ENCODE measurements at regions not wholly inside any gene's neighbourhood (a gene's known extent, or its start where the extent isn't known, plus 50 kb on each side); places are given as distances from the start of the nearest gene placed in this dataset.
A peak's percentile ranks its signal among the peaks of the same experiment; 100 is the strongest.

DNA sequence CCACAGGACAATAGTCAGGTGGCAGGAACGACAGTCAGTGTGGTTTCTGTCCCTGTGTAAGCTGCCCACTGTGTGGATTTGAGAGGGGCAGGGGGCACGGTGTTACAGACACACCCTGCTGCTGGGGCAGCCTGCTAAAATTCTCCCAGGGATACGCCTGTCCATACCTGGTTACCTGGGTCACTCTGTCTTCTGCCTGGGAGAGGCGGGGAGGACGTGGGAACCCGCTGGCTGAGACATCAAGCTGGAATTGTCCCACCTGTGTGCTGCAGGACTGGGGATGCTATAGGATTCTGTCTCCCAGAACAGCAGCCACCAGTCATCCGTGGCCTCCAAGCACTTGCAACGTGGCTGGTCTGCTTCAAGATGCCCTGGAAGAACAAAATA lies 63.8 kb upstream of the LINC01488 start:
- H3K36me3 ChIP-seq, result no peaks in the 10 kb centered on the region
- no peaks in the 10 kb centered on the region for H3K27me3 ChIP-seq
- H3K9me3 ChIP-seq, result no peaks in the 10 kb centered on the region
- peaks cover 0 to 16% (median 7%) of the 10 kb centered on the region in 4 donors for H3K4me1 ChIP-seq
- TF ChIP-seq EP300 (IDR thresholded peaks at IDR 0.05), result no peak
- TF ChIP-seq POLR2A (IDR thresholded peaks at IDR 0.05), result no peak
- no peak for TF ChIP-seq CTCF (IDR thresholded peaks at IDR 0.05)
- no peak for TF ChIP-seq POLR2AphosphoS5 (IDR thresholded peaks at IDR 0.05)
- intact Hi-C loops (cut with DNase I), result no loop called here
- no peak for DNase-seq
- no peak overlapping the region for H3K4me3 ChIP-seq
- H3K27ac ChIP-seq, result no peak overlapping the region
- 79 to 86% methylated on average over 8 of the region's 8 CpGs for WGBS, 2 donors

GRCh38 chr11:69418576-69419296 lies 62.7 kb upstream of the LINC01488 start:
- H3K9me3 ChIP-seq, result no peaks in the 10 kb centered on the region
- TF ChIP-seq EP300 (IDR thresholded peaks at IDR 0.05) (no peak), CTCF (IDR thresholded peaks at IDR 0.05) (no peak), POLR2AphosphoS5 (IDR thresholded peaks at IDR 0.05) (no peak), POLR2A (IDR thresholded peaks at IDR 0.05) (no peak)
- peak; percentile 54 for DNase-seq
- peaks cover 0 to 16% (median 7%) of the 10 kb centered on the region in 4 donors for H3K4me1 ChIP-seq
- H3K36me3 ChIP-seq, result no peaks in the 10 kb centered on the region
- intact Hi-C loops (cut with DNase I), result no loop called here
- WGBS, 2 donors, result 82 to 95% methylated on average over 14 of the region's 14 CpGs
- H3K4me3 ChIP-seq, result no peak overlapping the region
- no peak overlapping the region for H3K27ac ChIP-seq
- no peaks in the 10 kb centered on the region for H3K27me3 ChIP-seq

GRCh38 chr11:69419662-69420395 lies 61.6 kb upstream of the LINC01488 start:
- intact Hi-C loops (cut with DNase I), result no loop called here
- H3K4me1 ChIP-seq, result peaks cover 0 to 16% (median 7%) of the 10 kb centered on the region in 4 donors
- H3K36me3 ChIP-seq, result no peaks in the 10 kb centered on the region
- H3K4me3 ChIP-seq, result no peak overlapping the region
- no peaks in the 10 kb centered on the region for H3K27me3 ChIP-seq
- DNase-seq, result peak; percentile 52
- TF ChIP-seq EP300 (IDR thresholded peaks at IDR 0.05) (no peak), CTCF (IDR thresholded peaks at IDR 0.05) (no peak), POLR2A (IDR thresholded peaks at IDR 0.05) (no peak), POLR2AphosphoS5 (IDR thresholded peaks at IDR 0.05) (no peak)
- no peak overlapping the region for H3K27ac ChIP-seq
- peaks cover 0 to 6% (median 3%) of the 10 kb centered on the region in 4 donors for H3K9me3 ChIP-seq
- WGBS, 2 donors, result 82 to 83% methylated on average over 20 of the region's 20 CpGs

DNA sequence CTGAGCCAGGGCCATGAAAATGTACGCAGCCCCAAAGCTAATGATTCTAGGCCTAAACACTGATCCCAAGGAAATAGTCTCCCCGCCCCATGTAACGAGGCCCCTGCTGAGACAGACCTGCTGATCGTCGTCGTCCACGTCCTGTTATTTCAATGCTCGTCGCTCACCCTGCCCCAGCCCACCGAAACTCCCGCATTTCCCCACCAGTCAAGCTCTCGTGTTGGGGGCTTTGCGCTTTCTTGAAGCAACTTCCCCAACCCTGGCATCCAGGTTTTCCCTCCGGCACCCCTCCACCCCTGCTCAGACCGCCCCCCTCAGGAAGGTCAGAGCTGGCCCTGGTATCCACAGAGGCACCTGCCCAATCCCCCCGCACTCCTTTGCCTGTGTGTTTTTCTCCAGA lies 58.8 kb upstream of the LINC01488 start:
- Histone ChIP-seq H3K27me3 (no peaks in the 10 kb centered on the region), H3K9me3 (peaks cover 0 to 12% (median 6%) of the 10 kb centered on the region in 4 donors), H3K4me3 (no peak overlapping the region), H3K36me3 (no peaks in the 10 kb centered on the region), H3K4me1 (peaks cover 0 to 13% (median 4%) of the 10 kb centered on the region in 4 donors), H3K27ac (no peak overlapping the region)
- WGBS, 2 donors, result 89 to 91% methylated on average over 16 of the region's 16 CpGs
- intact Hi-C loops (cut with DNase I), result no loop called here
- no peak for DNase-seq
- TF ChIP-seq POLR2AphosphoS5 (IDR thresholded peaks at IDR 0.05), result no peak

DNA sequence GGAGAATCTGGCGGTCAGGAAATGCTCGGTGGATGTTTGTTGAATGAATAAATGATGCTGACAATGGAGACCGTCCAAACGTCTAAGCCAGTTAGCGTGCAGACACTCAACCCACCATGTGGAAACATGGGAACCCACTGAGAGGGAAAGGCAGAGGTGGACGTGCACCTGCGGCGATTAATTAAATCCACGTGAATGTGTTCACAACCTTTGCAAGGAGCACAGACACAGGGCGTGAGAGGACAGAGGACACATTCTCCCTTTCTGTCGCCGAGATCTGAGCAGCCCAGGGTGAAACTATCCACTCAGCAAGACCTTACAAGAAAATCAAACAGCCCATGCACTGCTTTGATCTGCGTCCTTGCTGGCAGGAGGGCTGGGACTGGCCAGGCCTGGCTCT lies 58.3 kb upstream of the LINC01488 start:
- peaks cover 0 to 13% (median 4%) of the 10 kb centered on the region in 4 donors for H3K4me1 ChIP-seq
- H3K9me3 ChIP-seq, result peaks cover 0 to 12% (median 6%) of the 10 kb centered on the region in 4 donors
- no peaks in the 10 kb centered on the region for H3K27me3 ChIP-seq
- no peaks in the 10 kb centered on the region for H3K36me3 ChIP-seq
- DNase-seq, result no peak
- H3K4me3 ChIP-seq, result no peak overlapping the region
- H3K27ac ChIP-seq, result no peak overlapping the region
- intact Hi-C loops (cut with DNase I), result no loop called here
- TF ChIP-seq POLR2AphosphoS5 (IDR thresholded peaks at IDR 0.05) (no peak), POLR2A (IDR thresholded peaks at IDR 0.05) (no peak), EP300 (IDR thresholded peaks at IDR 0.05) (no peak), CTCF (IDR thresholded peaks at IDR 0.05) (no peak)
- 92 to 95% methylated on average over 13 of the region's 13 CpGs for WGBS, 2 donors

Data from sigmoid colon (tissue), 6 donors.